Ovary (tissue), 3 donors: ENCODE measurements at regions not wholly inside any gene's neighbourhood (a gene's known extent, or its start where the extent isn't known, plus 50 kb on each side); places are given as distances from the start of the nearest gene placed in this dataset.

Experiments used
- EP300 ChIP-seq: sonication (generic); formaldehyde crosslinking; IDR thresholded peaks from one replicate; pipeline ENCODE4 v1.6.1; 2017; ENCODE audit warnings: antibody characterized with exemption
- TF ChIP-seq, protein P1 (sequence below), 3 donors: fragments of 450-650 bp in 2 of 3; fragments of 200-600 bp in 1 of 3; IDR thresholded peaks; one replicate each; pipeline versions ENCODE4 v1.5.1 to v1.8.0; 2016 to 2022; ENCODE audit warnings: antibody characterized with exemption in 3 of 3, mild to moderate bottlenecking in 1 of 3
- donor health status: DM: no; HTN: no; CAD: no.

DNA sequence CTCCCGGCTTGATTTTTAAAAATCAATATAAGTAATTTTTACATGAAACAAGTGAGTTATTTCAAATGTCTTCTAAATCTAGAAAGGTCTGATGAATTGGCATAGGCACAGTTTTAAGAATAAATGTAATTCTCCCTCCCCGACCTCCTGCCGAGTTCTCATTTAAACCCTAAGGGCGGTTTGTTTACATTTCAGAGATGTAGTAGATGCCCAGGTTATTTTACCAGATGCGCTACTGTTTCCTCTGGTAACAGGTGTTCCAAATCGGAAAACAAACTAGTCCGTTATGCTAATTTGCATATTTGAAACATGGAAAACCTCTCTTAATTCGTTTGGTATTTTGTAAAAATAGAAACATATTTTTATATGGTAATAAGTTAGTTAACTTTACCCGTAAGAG, 53.8 kb upstream of the CFAP126 start:
- TF ChIP-seq, protein P1, sequence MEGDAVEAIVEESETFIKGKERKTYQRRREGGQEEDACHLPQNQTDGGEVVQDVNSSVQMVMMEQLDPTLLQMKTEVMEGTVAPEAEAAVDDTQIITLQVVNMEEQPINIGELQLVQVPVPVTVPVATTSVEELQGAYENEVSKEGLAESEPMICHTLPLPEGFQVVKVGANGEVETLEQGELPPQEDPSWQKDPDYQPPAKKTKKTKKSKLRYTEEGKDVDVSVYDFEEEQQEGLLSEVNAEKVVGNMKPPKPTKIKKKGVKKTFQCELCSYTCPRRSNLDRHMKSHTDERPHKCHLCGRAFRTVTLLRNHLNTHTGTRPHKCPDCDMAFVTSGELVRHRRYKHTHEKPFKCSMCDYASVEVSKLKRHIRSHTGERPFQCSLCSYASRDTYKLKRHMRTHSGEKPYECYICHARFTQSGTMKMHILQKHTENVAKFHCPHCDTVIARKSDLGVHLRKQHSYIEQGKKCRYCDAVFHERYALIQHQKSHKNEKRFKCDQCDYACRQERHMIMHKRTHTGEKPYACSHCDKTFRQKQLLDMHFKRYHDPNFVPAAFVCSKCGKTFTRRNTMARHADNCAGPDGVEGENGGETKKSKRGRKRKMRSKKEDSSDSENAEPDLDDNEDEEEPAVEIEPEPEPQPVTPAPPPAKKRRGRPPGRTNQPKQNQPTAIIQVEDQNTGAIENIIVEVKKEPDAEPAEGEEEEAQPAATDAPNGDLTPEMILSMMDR (IDR thresholded peaks at IDR 0.05) = no peak
- no peak for TF ChIP-seq EP300
